ENCODE measurements at regions not wholly inside any gene's neighbourhood (a gene's known extent, or its start where the extent isn't known, plus 50 kb on each side); places are given as distances from the start of the nearest gene placed in this dataset.

- no peak for TF ChIP-seq HOXB5 (CRISPR knock-in tag; IDR thresholded peaks at IDR 0.05)
- no peak for TF ChIP-seq CTCF (IDR thresholded peaks at IDR 0.05)
- no peak for TF ChIP-seq GATA3 (IDR thresholded peaks at IDR 0.05; ENCODE audit: borderline replicate concordance)
- no peak for TF ChIP-seq RAD21 (conservative IDR thresholded peaks at IDR 0.05 in 1 of 2, IDR thresholded peaks at IDR 0.05 in 1 of 2)
Observed at GRCh38 chr11:69573761-69574607, 67.0 kb upstream of the CCND1 start.
